CD4-positive, alpha-beta T cell (primary cell): ENCODE measurements at regions not wholly inside any gene's neighbourhood (a gene's known extent, or its start where the extent isn't known, plus 50 kb on each side); places are given as distances from the start of the nearest gene placed in this dataset.

ENCODE experiments used
- ATAC-seq: fragments of 200-7000 bp; cut with Tn5 transposase; one replicate; pipeline ENCODE4 v1.10.0; 2022; ENCODE audit warnings: mild to moderate bottlenecking; ENCODE audit not compliant: poor library complexity
- CTCF ChIA-PET: fragments of 350-600 bp; sonication (Branson Sonifier 250); formaldehyde crosslinking; loops from one replicate; lab custom pipeline; 2021; ENCODE audit warnings: antibody characterized with exemption, inconsistent platforms; lab: Charles Lee
- POLR2A ChIA-PET: fragments of 350-600 bp; sonication (Branson Sonifier 250); formaldehyde crosslinking; loops from one replicate; lab custom pipeline; 2021; ENCODE audit warnings: antibody characterized with exemption, inconsistent platforms; lab: Charles Lee
- DNase-seq, 14 experiments: peaks; one replicate each; pipeline ENCODE4 v3.0.0-alpha.2; 2013 to 2020; ENCODE audit warnings: mixed read lengths in 2 of 14
- H3K27ac ChIP-seq, 2 donors: one replicate each; pipeline versions ENCODE4 v1.5.1 to v1.7.0; 2013; ENCODE audit warnings: low read length in 2 of 2, low read depth in 1 of 2, mild to moderate bottlenecking in 1 of 2
- H3K27me3 ChIP-seq, 2 experiments: 1 replicate in 1 of 2; 2 replicates in 1 of 2; pipeline versions ENCODE4 v1.6.1 to v1.7.0; 2013; ENCODE audit warnings: low read length in 2 of 2, control low read depth in 1 of 2, mild to moderate bottlenecking in 1 of 2, moderate library complexity in 1 of 2; ENCODE audit not compliant: insufficient read depth in 2 of 2, control insufficient read depth in 1 of 2
- H3K36me3 ChIP-seq: one replicate; pipeline ENCODE4 v1.6.1; 2013; ENCODE audit warnings: low read length, control low read depth; ENCODE audit not compliant: insufficient read depth
- H3K4me1 ChIP-seq: one replicate; pipeline ENCODE4 v1.6.1; 2013; ENCODE audit warnings: low read length, control low read depth; ENCODE audit not compliant: insufficient read depth
- H3K4me3 ChIP-seq: one replicate; pipeline ENCODE4 v1.5.1; 2013; ENCODE audit warnings: mild to moderate bottlenecking, low read length, moderate library complexity
- H3K9me3 ChIP-seq, 2 experiments: 1 replicate in 1 of 2; 2 replicates in 1 of 2; pipeline versions ENCODE4 v1.6.1 to v1.7.0; 2013; ENCODE audit warnings: low read length in 2 of 2, mild to moderate bottlenecking in 2 of 2, control low read depth in 1 of 2, moderate library complexity in 1 of 2; ENCODE audit not compliant: control insufficient read depth in 1 of 2, insufficient read depth in 1 of 2
- H3K27ac Mint-ChIP-seq: one replicate; pipeline ENCODE4 v1.8.0; 2020; ENCODE audit warnings: mixed read lengths
- H3K27me3 Mint-ChIP-seq: one replicate; pipeline ENCODE4 v1.8.0; 2021; ENCODE audit warnings: mixed read lengths
- H3K36me3 Mint-ChIP-seq: one replicate; pipeline ENCODE4 v1.8.0; 2021; ENCODE audit warnings: low read depth, mixed read lengths
- H3K4me1 Mint-ChIP-seq: one replicate; pipeline ENCODE4 v1.8.0; 2021; ENCODE audit warnings: low read depth, mixed read lengths
- H3K4me3 Mint-ChIP-seq: one replicate; pipeline ENCODE4 v1.8.0; 2020; ENCODE audit warnings: mild to moderate bottlenecking, mixed read lengths
- H3K9me3 Mint-ChIP-seq: one replicate; pipeline ENCODE4 v1.8.0; 2020; ENCODE audit warnings: mixed read lengths
- CTCF ChIP-seq: fragments of 200-600 bp; IDR thresholded peaks from one replicate; pipeline ENCODE4 v1.8.0; 2022; ENCODE audit warnings: antibody characterized with exemption, mild to moderate bottlenecking
- intact Hi-C, 2 experiments: fragments of 100-400 bp; cut with DNase I in 1 of 2; cut with micrococcal nuclease in 1 of 2; formaldehyde crosslinking; loops; one replicate each; pipeline versions ENCODE4 v1.15.1 to v1.9.0; 2023 to 2025; cut with DNase I, micrococcal nuclease

GRCh38 chr5:2802693-2803365 lies 51.4 kb upstream of the IRX2 start:
- H3K27me3 ChIP-seq = no peaks in the 10 kb centered on the region
- no peaks in the 10 kb centered on the region for H3K36me3 Mint-ChIP-seq
- ChIA-PET POLR2A (no interaction called here), CTCF (no interaction called here)
- no peak overlapping the region for H3K4me3 ChIP-seq
- no peak for TF ChIP-seq CTCF
- no peaks in the 10 kb centered on the region for H3K36me3 ChIP-seq
- no peak overlapping the region for H3K27ac Mint-ChIP-seq
- no peak overlapping the region for H3K27ac ChIP-seq
- no peaks in the 10 kb centered on the region for H3K27me3 Mint-ChIP-seq
- no peaks in the 10 kb centered on the region for H3K4me1 Mint-ChIP-seq
- no peak overlapping the region for H3K4me3 Mint-ChIP-seq
- intact Hi-C loops = no loop called here
- H3K9me3 ChIP-seq = peaks cover 0 to 17% of the 10 kb centered on the region in 2 experiments
- peaks cover under 1% of the 10 kb centered on the region for H3K9me3 Mint-ChIP-seq
- no peak for ATAC-seq
- no peaks in the 10 kb centered on the region for H3K4me1 ChIP-seq
- DNase-seq = no peak

DNA sequence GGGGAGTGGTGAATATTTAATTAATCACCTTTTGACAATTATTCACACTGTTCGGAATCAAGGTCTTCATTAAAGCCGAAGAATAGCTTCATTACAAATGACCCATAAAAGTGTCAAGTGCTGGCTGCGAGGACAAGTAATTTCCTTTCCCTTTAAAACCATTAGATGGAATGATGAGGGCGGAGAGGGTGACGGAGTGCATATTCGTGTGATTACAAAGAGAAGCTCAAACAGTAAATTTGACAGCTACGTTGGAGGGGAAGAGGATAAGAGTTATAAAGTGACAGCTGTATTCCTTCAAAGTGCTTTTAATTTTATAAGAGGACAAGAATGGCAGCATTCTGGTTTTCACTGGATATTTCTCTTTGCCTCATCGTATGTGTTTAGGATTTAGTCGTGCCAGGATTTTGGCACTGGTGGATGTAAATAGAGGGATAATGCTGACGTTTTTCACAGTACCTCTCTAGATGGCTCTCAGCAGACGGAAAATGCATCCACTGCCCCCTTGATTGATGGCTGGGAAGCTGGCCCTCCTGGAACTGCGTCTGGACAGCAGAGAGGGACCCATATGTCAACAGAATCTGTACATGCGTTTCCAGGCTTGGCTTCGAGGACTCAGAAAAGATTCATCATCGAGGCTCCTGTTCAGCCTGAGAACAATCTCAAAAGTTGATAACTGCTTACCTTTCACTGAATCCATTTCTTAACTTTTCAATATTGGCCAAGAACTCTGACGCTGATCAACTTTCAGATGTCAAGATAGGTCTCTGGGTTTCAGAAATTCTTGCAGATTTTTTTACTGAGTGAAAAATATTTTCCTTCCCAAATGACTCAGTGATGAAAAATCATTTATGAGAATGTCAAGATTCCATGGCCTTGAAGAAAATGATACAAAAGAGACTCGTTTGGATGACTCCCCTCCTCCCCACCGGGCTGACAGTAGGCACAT lies 50.4 kb upstream of the IRX2 start:
- POLR2A ChIA-PET = no interaction called here
- peaks cover 0 to 16% of the 10 kb centered on the region in 2 experiments for H3K9me3 ChIP-seq
- intact Hi-C loops = no loop called here
- H3K36me3 ChIP-seq = no peaks in the 10 kb centered on the region
- Mint-ChIP-seq H3K9me3 (peaks cover 3% of the 10 kb centered on the region), H3K4me1 (no peaks in the 10 kb centered on the region), H3K27ac (no peak overlapping the region), H3K36me3 (no peaks in the 10 kb centered on the region), H3K27me3 (no peaks in the 10 kb centered on the region), H3K4me3 (no peak overlapping the region)
- no peak for ATAC-seq
- no peak for TF ChIP-seq CTCF
- H3K27me3 ChIP-seq = no peaks in the 10 kb centered on the region
- H3K4me3 ChIP-seq = no peak overlapping the region
- H3K4me1 ChIP-seq = no peaks in the 10 kb centered on the region
- H3K27ac ChIP-seq = no peak overlapping the region
- no peak for DNase-seq
- CTCF ChIA-PET = no interaction called here
